ENCODE measurements at regions not wholly inside any gene's neighbourhood (a gene's known extent, or its start where the extent isn't known, plus 50 kb on each side); places are given as distances from the start of the nearest gene placed in this dataset.
"Not testable (repeated sequence)": the region's sequence is repeated elsewhere in the genome, so short reads cannot be mapped to it uniquely, and the experiment has no call there.

DNA sequence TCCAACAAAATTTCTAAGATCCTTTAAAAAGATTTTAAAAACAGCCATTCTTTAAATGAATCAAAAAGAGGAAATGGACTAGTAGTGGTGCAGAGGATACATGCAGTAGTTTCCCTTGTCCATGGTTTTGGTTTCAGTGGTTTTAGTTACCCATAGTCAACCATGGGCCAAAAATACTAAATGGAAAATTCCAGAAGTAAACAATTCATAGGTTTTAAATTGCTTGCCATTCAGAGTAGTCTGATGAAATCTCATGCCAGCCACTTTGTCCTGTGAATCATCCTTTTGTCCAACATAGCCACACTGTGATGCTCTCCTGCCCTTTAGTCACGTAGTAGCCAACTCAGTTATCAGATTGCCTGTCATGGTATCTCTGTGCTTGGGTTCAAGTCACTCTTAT lies 286.1 kb downstream of the ANXA1 start:
- no peak overlapping the region for H3K27ac ChIP-seq
- TF ChIP-seq, protein P1, sequence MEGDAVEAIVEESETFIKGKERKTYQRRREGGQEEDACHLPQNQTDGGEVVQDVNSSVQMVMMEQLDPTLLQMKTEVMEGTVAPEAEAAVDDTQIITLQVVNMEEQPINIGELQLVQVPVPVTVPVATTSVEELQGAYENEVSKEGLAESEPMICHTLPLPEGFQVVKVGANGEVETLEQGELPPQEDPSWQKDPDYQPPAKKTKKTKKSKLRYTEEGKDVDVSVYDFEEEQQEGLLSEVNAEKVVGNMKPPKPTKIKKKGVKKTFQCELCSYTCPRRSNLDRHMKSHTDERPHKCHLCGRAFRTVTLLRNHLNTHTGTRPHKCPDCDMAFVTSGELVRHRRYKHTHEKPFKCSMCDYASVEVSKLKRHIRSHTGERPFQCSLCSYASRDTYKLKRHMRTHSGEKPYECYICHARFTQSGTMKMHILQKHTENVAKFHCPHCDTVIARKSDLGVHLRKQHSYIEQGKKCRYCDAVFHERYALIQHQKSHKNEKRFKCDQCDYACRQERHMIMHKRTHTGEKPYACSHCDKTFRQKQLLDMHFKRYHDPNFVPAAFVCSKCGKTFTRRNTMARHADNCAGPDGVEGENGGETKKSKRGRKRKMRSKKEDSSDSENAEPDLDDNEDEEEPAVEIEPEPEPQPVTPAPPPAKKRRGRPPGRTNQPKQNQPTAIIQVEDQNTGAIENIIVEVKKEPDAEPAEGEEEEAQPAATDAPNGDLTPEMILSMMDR (conservative IDR thresholded peaks at IDR 0.05), result no peak
- TF ChIP-seq ZFX (IDR thresholded peaks at IDR 0.05), result no peak

DNA sequence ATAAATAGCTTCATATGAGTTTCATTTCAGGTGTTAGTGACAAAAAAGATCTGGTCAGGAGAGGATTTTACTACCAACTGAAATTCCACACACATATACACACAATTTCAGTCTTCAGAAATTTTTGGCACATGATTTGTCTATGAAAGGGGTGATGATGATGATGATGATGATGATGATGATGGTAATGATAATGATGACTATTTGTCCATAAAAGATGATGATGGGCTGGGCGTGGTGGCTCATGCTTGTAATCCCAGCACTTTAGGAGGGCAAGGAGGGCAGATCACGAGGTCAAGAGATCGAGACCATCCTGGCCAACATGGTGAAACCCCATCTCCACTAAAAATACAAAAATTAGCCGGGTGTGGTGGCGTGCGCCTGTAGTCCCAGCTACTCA lies 288.2 kb downstream of the ANXA1 start:
- not testable (repeated sequence) for H3K27ac ChIP-seq

DNA sequence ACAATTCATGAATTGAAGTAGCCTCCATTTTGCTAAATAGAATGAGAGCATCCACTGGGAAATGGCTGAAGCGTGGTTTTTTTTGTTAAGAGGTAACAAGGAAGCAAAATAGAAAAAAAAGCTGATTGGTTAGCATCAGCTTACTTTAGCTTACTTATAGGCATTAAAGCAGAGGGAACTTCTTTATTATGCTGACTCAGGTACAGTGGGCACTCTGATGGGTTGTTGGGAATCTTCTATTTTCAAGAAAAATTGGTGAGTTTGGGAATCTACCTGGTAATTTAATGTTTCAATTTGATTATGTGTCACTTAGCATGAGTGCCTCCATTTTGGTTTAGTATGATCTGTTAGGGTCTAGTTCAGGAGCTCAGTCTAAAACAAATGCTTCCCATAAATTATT lies 289.6 kb downstream of the ANXA1 start:
- TF ChIP-seq ZFX (IDR thresholded peaks at IDR 0.05), result no peak
- TF ChIP-seq, protein P1 (conservative IDR thresholded peaks at IDR 0.05), result no peak
- H3K27ac ChIP-seq, result no peak overlapping the region

DNA sequence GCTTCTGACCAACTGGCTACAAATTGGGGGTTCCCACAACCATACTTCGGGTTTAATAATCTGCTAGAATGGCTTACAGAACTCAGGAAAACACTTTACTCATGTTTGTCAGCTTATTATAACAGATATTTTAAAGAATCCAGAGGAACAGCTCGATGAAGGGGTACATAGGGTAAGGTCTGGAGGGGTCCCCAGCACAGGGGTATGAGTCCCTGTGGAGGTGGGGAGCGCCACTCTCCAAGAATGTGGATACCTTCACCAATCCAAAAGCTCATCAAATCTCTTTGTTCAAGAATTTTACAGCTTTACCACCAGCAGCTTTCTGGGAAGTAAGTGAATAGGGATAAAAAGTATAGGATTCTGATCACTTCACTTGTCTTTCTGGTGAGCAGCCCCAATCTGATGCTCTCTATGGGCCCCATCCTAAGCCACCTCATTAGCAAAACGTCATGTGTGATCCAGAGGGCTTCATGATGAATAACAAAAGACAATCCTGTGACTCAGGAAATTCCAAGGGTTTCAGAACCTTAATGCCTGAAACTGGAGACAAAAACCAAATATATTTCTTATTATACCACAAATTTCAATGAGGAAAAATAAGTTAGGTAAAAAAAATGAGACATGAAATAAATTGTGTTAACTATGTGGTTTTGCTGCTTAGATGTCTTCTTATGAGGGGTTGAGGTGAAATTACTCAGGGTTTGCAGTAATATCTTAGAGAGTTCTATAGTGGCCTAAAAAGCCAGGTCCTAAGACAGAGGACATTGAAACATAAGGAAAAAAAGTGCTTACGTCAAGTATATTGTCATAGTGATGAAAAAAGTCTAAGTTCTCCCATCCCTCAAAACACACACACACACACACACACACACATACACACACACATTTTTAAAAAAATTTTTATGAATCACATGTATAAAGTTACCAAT lies 290.5 kb downstream of the ANXA1 start:
- TF ChIP-seq, protein P1 (conservative IDR thresholded peaks at IDR 0.05), result no peak
- no peak for TF ChIP-seq ZFX (IDR thresholded peaks at IDR 0.05)
- no peak overlapping the region for H3K27ac ChIP-seq

DNA sequence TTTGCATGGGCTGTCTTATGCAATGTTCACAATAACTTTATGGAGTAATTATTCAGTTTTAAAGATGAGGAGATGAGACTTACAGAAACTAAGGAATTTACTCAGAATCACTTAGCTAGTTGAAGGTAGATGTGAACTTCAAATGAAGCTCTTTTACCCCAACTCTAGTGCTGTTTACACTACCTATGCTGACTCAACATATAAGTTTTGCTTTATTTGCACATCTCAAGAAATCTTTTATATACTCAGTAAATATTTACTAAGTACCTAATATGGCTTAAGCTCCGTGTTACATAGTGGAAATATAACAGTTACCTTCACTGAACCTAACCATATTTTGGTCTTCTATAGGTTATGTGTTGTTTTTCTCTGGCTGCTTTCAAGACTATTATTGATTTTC lies 293.2 kb downstream of the ANXA1 start:
- TF ChIP-seq ZFX (IDR thresholded peaks at IDR 0.05), result no peak
- TF ChIP-seq, protein P1 (conservative IDR thresholded peaks at IDR 0.05), result no peak
- H3K27ac ChIP-seq, result no peak overlapping the region

DNA sequence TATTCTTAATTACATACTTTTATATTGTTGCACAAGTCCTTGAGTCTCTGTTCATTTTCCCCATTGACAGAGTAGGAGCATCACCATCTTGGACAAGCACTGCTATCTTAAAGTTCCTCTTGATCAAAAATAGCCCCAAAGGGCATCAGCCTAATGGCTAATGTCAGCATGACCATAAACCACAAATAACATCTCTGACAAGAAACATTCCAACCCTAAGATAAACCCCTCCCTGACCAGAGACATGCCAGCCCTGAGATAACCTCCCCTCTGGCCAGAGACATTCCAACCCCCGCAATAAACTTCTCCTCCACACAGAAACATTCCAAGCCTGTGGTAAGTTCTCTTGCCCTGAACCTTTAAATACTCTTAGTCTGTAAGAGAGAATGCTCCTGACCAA lies 293.7 kb downstream of the ANXA1 start:
- not testable (repeated sequence) for H3K27ac ChIP-seq

DNA sequence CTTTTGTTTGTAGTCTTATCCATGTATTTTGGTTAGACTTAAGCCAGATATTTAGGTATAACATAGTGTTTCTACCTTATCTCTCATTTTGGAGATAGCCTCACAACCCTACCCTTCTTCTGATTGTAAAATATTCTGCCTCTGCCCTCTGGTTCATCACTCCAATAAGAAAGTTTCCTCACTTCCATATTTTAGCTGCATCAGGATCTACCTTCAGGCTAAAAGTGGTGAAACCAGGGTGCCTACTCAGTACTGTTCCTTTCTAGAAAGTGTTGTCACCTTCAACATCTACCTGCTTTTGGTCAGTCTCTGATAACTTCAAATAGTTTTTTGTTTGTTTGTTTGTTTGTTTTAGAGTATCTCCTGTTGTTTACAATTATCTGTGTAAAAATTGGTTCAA lies 294.6 kb downstream of the ANXA1 start:
- TF ChIP-seq, protein P1 (conservative IDR thresholded peaks at IDR 0.05), result no peak
- no peak for TF ChIP-seq ZFX (IDR thresholded peaks at IDR 0.05)
- no peak overlapping the region for H3K27ac ChIP-seq

DNA sequence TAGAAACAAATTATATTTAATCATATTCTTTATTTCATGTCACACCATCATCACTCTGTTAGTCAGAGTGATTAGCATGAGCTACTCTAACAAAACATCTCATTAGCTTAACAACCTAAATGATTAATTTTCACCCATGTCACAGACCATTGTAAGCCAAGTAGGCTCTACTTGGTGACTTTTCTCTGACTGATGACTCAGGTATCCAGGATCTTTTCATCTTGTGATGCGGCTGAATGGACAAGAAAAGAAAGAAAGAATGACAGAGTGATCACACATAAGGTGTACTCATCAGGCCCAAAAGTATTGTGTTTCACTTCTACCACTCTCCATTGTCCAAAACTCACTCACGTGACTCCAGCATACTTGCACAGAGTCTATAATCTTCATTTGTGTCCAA lies 299.3 kb downstream of the ANXA1 start:
- no peak overlapping the region for H3K27ac ChIP-seq
- TF ChIP-seq, protein P1 (conservative IDR thresholded peaks at IDR 0.05), result no peak
- no peak for TF ChIP-seq ZFX (IDR thresholded peaks at IDR 0.05)

Data from C4-2B (cell line).